Kidney (tissue), 13 donors: ENCODE measurements at regions not wholly inside any gene's neighbourhood (a gene's known extent, or its start where the extent isn't known, plus 50 kb on each side); places are given as distances from the start of the nearest gene placed in this dataset.
A peak's percentile ranks its signal among the peaks of the same experiment; 100 is the strongest.

Experiments
- DNase-seq, 5 donors: peaks; one replicate each; pipeline ENCODE4 v3.0.0-alpha.2; 2013 to 2020
- FAIRE-seq: peaks from 2 replicates; lab custom pipeline; 2012; peaks lifted over from hg19 to GRCh38; lab: Jason Lieb, UNC
- H3K27ac ChIP-seq, 2 donors: one replicate each; pipeline ENCODE4 v1.7.0; 2013; ENCODE audit warnings: low read depth in 2 of 2, low read length in 2 of 2, inconsistent platforms in 1 of 2
- H3K27me3 ChIP-seq: one replicate; pipeline ENCODE4 v1.7.1; 2013; ENCODE audit warnings: low read length, inconsistent platforms; ENCODE audit not compliant: control insufficient read depth, insufficient read depth
- H3K36me3 ChIP-seq, 3 donors: one replicate each; pipeline versions ENCODE4 v1.7.0 to v1.7.1; 2013; ENCODE audit warnings: low read length in 3 of 3, control low read depth in 1 of 3, inconsistent platforms in 1 of 3; ENCODE audit not compliant: insufficient read depth in 3 of 3, control insufficient read depth in 2 of 3
- H3K4me1 ChIP-seq, 3 donors: one replicate each; pipeline versions ENCODE4 v1.7.0 to v1.7.1; 2013; ENCODE audit warnings: low read length in 3 of 3, inconsistent platforms in 1 of 3, low read depth in 1 of 3; ENCODE audit not compliant: control insufficient read depth in 2 of 3, insufficient read depth in 2 of 3
- H3K4me3 ChIP-seq, 3 donors: one replicate each; pipeline versions ENCODE4 v1.7.0 to v1.8.1; 2013; ENCODE audit warnings: low read length in 3 of 3, control low read depth in 1 of 3, inconsistent platforms in 1 of 3
- H3K9ac ChIP-seq, 3 donors: one replicate each; pipeline versions ENCODE4 v1.7.0 to v1.7.1; 2013; ENCODE audit warnings: low read length in 3 of 3, control low read depth in 1 of 3, inconsistent platforms in 1 of 3
- H3K9me3 ChIP-seq, 3 donors: one replicate each; pipeline versions ENCODE4 v1.7.0 to v1.7.1; 2013; ENCODE audit warnings: low read length in 3 of 3, control low read depth in 1 of 3, inconsistent platforms in 1 of 3; ENCODE audit not compliant: control insufficient read depth in 2 of 3, insufficient read depth in 1 of 3
- intact Hi-C: fragments of 100-400 bp; cut with DNase I; formaldehyde crosslinking; loops from one replicate; pipeline ENCODE4 v1.11.1; 2022
- TF ChIP-seq, protein P1 (sequence below): IDR thresholded peaks from 3 replicates; pipeline ENCODE4 v1.5.1; 2012; ENCODE audit warnings: mild to moderate bottlenecking, moderate library complexity, borderline replicate concordance; ENCODE audit not compliant: insufficient read depth; ENCODE audit errors: extremely low read depth
- donor health status: control.
- donor health status: control.
- donor health status: control.
- donor health status: control.
- donor health status: control.
- donor health status: DM: yes; HTN: yes; CAD: no.
- donor health status: Normal renal cell carcinoma (clear cell type).

DNA sequence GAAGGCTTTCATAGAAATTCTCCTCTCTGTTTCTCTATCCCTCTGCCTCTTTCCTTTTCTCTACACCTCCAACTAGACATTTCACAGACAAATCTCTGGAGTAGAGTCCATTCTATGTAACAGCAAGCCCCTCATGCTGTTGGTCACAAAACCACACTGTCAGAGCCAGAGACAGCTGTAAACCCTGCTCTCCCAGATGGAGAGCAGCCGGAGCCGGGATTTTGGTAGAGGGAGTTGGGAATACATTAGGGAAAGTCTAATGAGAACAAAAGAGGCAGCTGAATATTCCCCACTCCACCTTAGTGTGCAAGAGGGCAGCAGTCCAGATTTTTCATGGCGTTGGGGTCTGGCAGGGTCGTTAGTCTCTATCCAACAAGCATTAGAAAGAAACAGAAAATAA, 68.3 kb upstream of the EDN1 start:
- no peak overlapping the region for H3K9ac ChIP-seq
- H3K4me1 ChIP-seq = no peaks in the 10 kb centered on the region
- H3K4me3 ChIP-seq = no peak overlapping the region
- no peaks in the 10 kb centered on the region for H3K9me3 ChIP-seq
- no peaks in the 10 kb centered on the region for H3K27me3 ChIP-seq
- H3K36me3 ChIP-seq = no peaks in the 10 kb centered on the region
- peak in 1 of 5 donors; percentile 15 for DNase-seq
- intact Hi-C loops = no loop called here
- FAIRE-seq = no peak
- TF ChIP-seq, protein P1, sequence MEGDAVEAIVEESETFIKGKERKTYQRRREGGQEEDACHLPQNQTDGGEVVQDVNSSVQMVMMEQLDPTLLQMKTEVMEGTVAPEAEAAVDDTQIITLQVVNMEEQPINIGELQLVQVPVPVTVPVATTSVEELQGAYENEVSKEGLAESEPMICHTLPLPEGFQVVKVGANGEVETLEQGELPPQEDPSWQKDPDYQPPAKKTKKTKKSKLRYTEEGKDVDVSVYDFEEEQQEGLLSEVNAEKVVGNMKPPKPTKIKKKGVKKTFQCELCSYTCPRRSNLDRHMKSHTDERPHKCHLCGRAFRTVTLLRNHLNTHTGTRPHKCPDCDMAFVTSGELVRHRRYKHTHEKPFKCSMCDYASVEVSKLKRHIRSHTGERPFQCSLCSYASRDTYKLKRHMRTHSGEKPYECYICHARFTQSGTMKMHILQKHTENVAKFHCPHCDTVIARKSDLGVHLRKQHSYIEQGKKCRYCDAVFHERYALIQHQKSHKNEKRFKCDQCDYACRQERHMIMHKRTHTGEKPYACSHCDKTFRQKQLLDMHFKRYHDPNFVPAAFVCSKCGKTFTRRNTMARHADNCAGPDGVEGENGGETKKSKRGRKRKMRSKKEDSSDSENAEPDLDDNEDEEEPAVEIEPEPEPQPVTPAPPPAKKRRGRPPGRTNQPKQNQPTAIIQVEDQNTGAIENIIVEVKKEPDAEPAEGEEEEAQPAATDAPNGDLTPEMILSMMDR = no peak
- no peak overlapping the region for H3K27ac ChIP-seq

DNA sequence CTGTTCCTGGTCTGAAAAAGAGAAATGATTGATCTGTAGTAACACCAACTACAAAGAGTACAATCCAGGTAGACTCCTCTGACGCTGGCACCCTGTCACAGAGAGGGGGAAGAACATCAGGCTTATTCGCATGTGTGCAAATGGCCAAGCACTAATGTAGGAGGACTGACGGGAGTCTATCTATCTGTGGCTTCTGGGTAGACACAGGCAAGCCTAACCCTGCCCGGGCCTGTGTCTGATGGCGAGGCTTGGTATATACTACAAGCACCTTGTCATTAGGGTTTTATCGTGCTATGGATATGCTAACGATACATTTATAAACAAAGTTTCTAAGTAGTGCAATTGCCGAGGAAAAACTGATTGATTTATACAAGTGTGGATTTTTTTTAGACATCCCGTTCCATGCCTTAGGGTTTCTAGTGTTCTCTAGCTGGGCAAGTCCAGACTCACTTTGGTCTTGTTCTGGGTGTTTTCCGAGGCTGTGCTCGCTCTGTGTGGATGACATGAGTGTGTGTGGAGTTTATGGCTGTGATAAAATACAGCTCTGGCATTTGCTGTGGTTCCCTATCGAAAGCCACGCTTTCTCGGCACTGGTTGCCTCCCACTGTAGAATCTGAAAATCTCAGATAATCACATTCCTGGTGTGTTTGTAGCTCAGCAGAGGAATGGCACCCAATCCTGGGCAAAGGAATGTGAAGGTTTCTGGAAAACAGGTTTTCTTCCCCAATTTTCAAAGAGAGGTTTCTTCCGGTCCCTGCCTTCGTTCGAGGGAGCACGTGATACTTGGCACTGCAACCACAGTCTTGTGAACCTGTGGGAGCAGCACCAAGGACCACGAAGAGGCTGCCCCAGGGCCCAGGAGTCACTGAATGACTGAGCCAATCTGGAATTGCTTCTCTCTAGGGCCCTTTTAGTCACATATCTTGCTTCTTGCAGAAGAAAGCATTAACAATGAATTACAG, 67.5 kb upstream of the EDN1 start:
- Histone ChIP-seq H3K9ac (no peak overlapping the region), H3K4me3 (no peak overlapping the region), H3K9me3 (no peaks in the 10 kb centered on the region), H3K27me3 (no peaks in the 10 kb centered on the region), H3K4me1 (no peaks in the 10 kb centered on the region), H3K36me3 (no peaks in the 10 kb centered on the region), H3K27ac (no peak overlapping the region)
- no peak for FAIRE-seq
- intact Hi-C loops = no loop called here
- DNase-seq = no peak
- TF ChIP-seq, protein P1 = no peak

DNA sequence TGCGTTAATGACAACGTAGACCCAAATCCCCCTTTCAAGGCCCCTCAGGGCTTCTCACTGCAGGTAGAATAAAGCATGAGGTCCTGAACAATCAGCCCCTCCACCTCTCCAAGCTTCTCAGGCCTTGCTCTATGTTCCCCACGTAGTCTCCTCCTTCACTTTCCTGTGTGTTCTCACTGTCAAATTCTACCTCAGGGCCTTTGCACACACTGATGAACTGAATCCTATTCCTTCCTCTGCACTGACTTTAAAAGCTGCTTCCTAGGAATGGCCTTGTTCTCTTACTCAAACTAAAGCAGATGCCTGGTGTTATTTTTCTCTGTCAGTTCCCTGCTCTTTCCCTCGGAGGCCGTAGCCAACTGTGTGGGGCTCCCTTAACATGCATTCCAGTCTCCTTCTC, 66.8 kb upstream of the EDN1 start:
- Histone ChIP-seq H3K9me3 (no peaks in the 10 kb centered on the region), H3K27ac (no peak overlapping the region), H3K4me3 (no peak overlapping the region), H3K36me3 (no peaks in the 10 kb centered on the region), H3K4me1 (no peaks in the 10 kb centered on the region), H3K9ac (no peak overlapping the region), H3K27me3 (no peaks in the 10 kb centered on the region)
- DNase-seq = no peak
- no peak for FAIRE-seq
- intact Hi-C loops = no loop called here
- TF ChIP-seq, protein P1 = no peak
